Keratinocyte (primary cell): ENCODE measurements at regions not wholly inside any gene's neighbourhood (a gene's known extent, or its start where the extent isn't known, plus 50 kb on each side); places are given as distances from the start of the nearest gene placed in this dataset.

Experiments
- EZH2 ChIP-seq: IDR thresholded peaks from one replicate; pipeline ENCODE4 v1.6.1; 2012; ENCODE audit warnings: inconsistent platforms, mild to moderate bottlenecking, low read length, moderate library complexity
- TF ChIP-seq, protein P1 (sequence below), 3 experiments: IDR thresholded peaks in 1 of 3; conservative IDR thresholded peaks in 1 of 3; optimal IDR thresholded peaks in 1 of 3; 2 replicates in 2 of 3; 3 replicates in 1 of 3; pipeline versions ENCODE3 to v1.5.1; 2011; ENCODE audit warnings: low read length in 3 of 3, mild to moderate bottlenecking in 3 of 3, moderate library complexity in 2 of 3, control low read depth in 1 of 3, inconsistent platforms in 1 of 3; ENCODE audit not compliant: insufficient read depth in 2 of 3; ENCODE audit errors: extremely low read depth in 1 of 3

DNA sequence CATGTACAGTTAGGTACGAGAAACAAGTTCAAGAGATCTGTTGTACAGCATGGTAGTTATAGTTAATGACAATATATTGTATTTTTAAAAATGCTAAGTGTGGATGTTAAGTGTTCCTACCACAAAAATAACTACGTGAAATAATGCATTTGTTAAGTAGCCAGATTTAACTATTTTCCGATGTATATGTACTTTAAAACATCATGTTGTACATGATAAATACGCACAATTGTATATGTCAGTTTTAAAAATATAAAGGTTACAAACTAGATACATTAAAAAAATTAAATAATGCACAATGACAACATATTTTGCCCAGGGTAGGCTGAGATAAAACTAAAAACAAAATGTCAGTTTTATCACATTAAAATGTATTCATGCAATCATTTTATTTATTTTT, 285.1 kb upstream of the DCN start:
- TF ChIP-seq EZH2: no peak
- TF ChIP-seq, protein P1, sequence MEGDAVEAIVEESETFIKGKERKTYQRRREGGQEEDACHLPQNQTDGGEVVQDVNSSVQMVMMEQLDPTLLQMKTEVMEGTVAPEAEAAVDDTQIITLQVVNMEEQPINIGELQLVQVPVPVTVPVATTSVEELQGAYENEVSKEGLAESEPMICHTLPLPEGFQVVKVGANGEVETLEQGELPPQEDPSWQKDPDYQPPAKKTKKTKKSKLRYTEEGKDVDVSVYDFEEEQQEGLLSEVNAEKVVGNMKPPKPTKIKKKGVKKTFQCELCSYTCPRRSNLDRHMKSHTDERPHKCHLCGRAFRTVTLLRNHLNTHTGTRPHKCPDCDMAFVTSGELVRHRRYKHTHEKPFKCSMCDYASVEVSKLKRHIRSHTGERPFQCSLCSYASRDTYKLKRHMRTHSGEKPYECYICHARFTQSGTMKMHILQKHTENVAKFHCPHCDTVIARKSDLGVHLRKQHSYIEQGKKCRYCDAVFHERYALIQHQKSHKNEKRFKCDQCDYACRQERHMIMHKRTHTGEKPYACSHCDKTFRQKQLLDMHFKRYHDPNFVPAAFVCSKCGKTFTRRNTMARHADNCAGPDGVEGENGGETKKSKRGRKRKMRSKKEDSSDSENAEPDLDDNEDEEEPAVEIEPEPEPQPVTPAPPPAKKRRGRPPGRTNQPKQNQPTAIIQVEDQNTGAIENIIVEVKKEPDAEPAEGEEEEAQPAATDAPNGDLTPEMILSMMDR (optimal IDR thresholded peaks at IDR 0.05 in 1 of 3, IDR thresholded peaks at IDR 0.05 in 1 of 3, conservative IDR thresholded peaks at IDR 0.05 in 1 of 3; ENCODE audit: extremely low read depth in 1 of 3, insufficient read depth in 2 of 3, low read length in 3 of 3): no peak
